ENCODE measurements at regions not wholly inside any gene's neighbourhood (a gene's known extent, or its start where the extent isn't known, plus 50 kb on each side); places are given as distances from the start of the nearest gene placed in this dataset.

DNA sequence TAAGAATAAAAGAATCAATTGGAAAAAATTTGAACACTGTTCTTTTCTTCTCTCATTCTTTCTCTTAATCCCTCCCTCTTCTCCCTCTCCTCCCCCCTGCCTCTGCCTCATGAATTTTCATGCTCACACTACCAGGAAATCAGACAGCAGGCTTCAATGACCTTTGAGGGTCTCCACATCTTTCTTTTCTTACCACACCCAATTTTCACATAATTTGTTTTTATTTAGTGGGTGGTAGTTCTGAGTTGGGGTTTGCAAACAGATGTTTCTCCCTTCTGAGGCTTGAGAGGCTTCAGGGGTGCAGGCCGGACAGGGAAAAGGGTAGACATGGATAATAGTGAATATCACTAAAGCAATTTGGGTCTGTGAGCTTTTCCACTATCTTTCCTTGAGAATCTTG lies 95.5 kb downstream of the SPATA19 start:
- no peak for DNase-seq (ENCODE audit: insufficient read length, low spot score, missing footprints)
- Histone ChIP-seq H3K4me2 (ENCODE audit: insufficient read depth, low read length) (no peak overlapping the region), H3K36me3 (ENCODE audit: insufficient read depth, low read length) (no peaks in the 10 kb centered on the region), H3K27ac (ENCODE audit: low read depth, low read length) (no peak overlapping the region), H3K9me3 (ENCODE audit: low read depth, low read length) (no peaks in the 10 kb centered on the region), H4K20me1 (ENCODE audit: insufficient read depth, low read length) (no peaks in the 10 kb centered on the region), H3K4me1 (ENCODE audit: insufficient read depth, low read length) (no peaks in the 10 kb centered on the region), H3K79me2 (ENCODE audit: insufficient read depth, low read length) (no peaks in the 10 kb centered on the region), H2AFZ (ENCODE audit: low read length) (no peak overlapping the region), H3K27me3 (ENCODE audit: insufficient read depth, low read length) (no peaks in the 10 kb centered on the region), H3K4me3 (ENCODE audit: insufficient read depth, low read length) (no peak overlapping the region)
- TF ChIP-seq, protein P1, sequence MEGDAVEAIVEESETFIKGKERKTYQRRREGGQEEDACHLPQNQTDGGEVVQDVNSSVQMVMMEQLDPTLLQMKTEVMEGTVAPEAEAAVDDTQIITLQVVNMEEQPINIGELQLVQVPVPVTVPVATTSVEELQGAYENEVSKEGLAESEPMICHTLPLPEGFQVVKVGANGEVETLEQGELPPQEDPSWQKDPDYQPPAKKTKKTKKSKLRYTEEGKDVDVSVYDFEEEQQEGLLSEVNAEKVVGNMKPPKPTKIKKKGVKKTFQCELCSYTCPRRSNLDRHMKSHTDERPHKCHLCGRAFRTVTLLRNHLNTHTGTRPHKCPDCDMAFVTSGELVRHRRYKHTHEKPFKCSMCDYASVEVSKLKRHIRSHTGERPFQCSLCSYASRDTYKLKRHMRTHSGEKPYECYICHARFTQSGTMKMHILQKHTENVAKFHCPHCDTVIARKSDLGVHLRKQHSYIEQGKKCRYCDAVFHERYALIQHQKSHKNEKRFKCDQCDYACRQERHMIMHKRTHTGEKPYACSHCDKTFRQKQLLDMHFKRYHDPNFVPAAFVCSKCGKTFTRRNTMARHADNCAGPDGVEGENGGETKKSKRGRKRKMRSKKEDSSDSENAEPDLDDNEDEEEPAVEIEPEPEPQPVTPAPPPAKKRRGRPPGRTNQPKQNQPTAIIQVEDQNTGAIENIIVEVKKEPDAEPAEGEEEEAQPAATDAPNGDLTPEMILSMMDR (IDR thresholded peaks at IDR 0.05; ENCODE audit: extremely low read depth, low read depth, low read length), result no peak

DNA sequence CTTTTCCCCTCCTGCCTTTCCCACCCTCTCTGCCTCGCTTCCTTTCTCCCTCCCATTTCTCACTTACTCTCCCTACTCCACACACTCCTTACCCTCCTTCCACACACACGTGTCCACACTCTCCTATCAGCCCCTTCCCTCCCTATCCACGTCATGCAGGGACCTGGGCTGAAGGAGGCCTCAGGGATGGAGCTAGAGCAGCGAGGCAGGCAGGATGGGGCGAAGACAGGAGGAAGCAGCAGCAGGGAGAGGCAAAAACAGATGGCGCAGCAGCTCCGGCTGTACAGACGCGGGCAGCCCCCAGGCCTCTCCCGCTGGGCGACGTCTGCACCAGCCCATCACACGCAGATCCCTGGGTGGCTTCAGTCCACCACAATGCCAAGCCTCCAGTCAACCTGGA lies 97.9 kb downstream of the SPATA19 start:
- H3K79me2 ChIP-seq (ENCODE audit: insufficient read depth, low read length), result no peaks in the 10 kb centered on the region
- no peak overlapping the region for H2AFZ ChIP-seq (ENCODE audit: low read length)

DNA sequence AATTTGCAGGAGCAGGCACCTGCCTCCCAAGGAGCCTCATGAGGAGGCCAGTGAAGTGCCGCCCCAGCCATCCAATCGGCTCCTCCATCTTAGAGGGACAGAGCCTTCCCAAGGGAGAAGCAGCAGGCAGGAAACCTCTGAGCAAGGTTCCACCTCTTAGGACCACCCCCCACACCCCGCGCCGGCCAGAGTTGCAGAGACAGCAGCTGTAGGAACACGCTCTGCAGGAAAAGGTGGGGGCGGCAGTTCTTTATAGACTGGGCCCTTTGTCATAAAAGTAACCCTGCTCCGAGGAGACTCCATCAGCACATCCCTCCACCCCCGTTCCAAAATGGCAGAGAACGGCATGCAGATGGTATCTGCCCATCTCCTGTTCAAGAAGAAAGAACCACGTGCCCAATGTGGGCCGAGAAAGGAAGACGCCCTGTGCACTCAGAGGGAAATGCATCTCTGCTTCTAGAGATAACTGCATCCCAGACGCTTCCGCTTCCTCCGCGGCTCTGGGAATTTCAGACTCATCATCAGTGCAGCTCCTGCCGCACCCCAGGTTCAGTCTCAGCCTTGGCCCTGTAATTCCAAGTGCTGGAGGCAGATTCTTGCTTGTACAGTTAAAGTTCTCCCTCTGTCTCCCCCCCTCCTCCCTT lies 98.5 kb downstream of the SPATA19 start:
- Histone ChIP-seq H4K20me1 (ENCODE audit: insufficient read depth, low read length) (no peaks in the 10 kb centered on the region), H3K79me2 (ENCODE audit: insufficient read depth, low read length) (no peaks in the 10 kb centered on the region), H2AFZ (ENCODE audit: low read length) (no peak overlapping the region), H3K9me3 (ENCODE audit: low read depth, low read length) (no peaks in the 10 kb centered on the region), H3K4me1 (ENCODE audit: insufficient read depth, low read length) (no peaks in the 10 kb centered on the region), H3K27ac (ENCODE audit: low read depth, low read length) (no peak overlapping the region), H3K36me3 (ENCODE audit: insufficient read depth, low read length) (no peaks in the 10 kb centered on the region), H3K4me2 (ENCODE audit: insufficient read depth, low read length) (no peak overlapping the region), H3K27me3 (ENCODE audit: insufficient read depth, low read length) (no peaks in the 10 kb centered on the region), H3K4me3 (ENCODE audit: insufficient read depth, low read length) (no peak overlapping the region)
- TF ChIP-seq, protein P1 (IDR thresholded peaks at IDR 0.05; ENCODE audit: extremely low read depth, low read depth, low read length), result no peak
- no peak for DNase-seq (ENCODE audit: insufficient read length, low spot score, missing footprints)

More for the DNA sequence above, 97.9 kb downstream of the SPATA19 start:
- Histone ChIP-seq H3K4me1 (ENCODE audit: insufficient read depth, low read length) (no peaks in the 10 kb centered on the region), H3K9me3 (ENCODE audit: low read depth, low read length) (no peaks in the 10 kb centered on the region), H4K20me1 (ENCODE audit: insufficient read depth, low read length) (no peaks in the 10 kb centered on the region), H3K4me2 (ENCODE audit: insufficient read depth, low read length) (no peak overlapping the region), H3K27ac (ENCODE audit: low read depth, low read length) (no peak overlapping the region), H3K4me3 (ENCODE audit: insufficient read depth, low read length) (no peak overlapping the region), H3K36me3 (ENCODE audit: insufficient read depth, low read length) (no peaks in the 10 kb centered on the region), H3K27me3 (ENCODE audit: insufficient read depth, low read length) (no peaks in the 10 kb centered on the region)
- TF ChIP-seq, protein P1 (IDR thresholded peaks at IDR 0.05; ENCODE audit: extremely low read depth, low read depth, low read length), result no peak
- DNase-seq (ENCODE audit: insufficient read length, low spot score, missing footprints), result no peak

DNA sequence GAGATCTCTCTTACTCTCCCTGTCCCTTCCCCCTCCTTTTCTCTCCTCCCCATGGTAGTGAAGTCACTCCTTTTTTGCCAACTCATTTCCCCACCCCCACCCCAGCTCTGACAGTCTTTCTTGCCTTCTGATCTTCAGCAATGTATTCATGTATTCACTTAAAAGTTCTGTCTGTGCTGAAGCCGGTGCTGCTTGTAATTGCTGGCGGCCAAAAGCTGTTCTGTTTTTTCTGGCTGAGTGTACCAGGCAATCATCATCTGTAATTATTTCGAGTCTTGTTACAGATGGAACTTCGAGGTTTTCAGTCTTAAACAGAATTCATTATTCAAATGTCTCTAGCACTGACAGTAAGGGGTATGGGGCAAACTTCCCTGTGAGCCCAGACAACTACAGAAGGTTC lies 99.5 kb downstream of the SPATA19 start:
- Histone ChIP-seq H2AFZ (ENCODE audit: low read length) (no peak overlapping the region), H3K27ac (ENCODE audit: low read depth, low read length) (no peak overlapping the region), H4K20me1 (ENCODE audit: insufficient read depth, low read length) (no peaks in the 10 kb centered on the region), H3K27me3 (ENCODE audit: insufficient read depth, low read length) (no peaks in the 10 kb centered on the region), H3K4me3 (ENCODE audit: insufficient read depth, low read length) (no peak overlapping the region), H3K36me3 (ENCODE audit: insufficient read depth, low read length) (no peaks in the 10 kb centered on the region), H3K79me2 (ENCODE audit: insufficient read depth, low read length) (no peaks in the 10 kb centered on the region), H3K4me2 (ENCODE audit: insufficient read depth, low read length) (no peak overlapping the region), H3K9me3 (ENCODE audit: low read depth, low read length) (no peaks in the 10 kb centered on the region), H3K4me1 (ENCODE audit: insufficient read depth, low read length) (no peaks in the 10 kb centered on the region)
- DNase-seq (ENCODE audit: insufficient read length, low spot score, missing footprints), result no peak
- TF ChIP-seq, protein P1 (IDR thresholded peaks at IDR 0.05; ENCODE audit: extremely low read depth, low read depth, low read length), result no peak
